RWPE2 (cell line): ENCODE measurements at regions not wholly inside any gene's neighbourhood (a gene's known extent, or its start where the extent isn't known, plus 50 kb on each side); places are given as distances from the start of the nearest gene placed in this dataset.

Experiments used
- ATAC-seq: fragments of 200-7000 bp; cut with Tn5 transposase; 3 replicates; pipeline ENCODE4 v1.9.1; 2021; ENCODE audit warnings: low read depth
- DNase-seq: peaks from one replicate; pipeline ENCODE4 v3.0.0-alpha.2; 2020; ENCODE audit warnings: low spot score
- H3K27ac ChIP-seq: fragments of 450-650 bp; 2 replicates; pipeline ENCODE4 v1.5.1; 2017; ENCODE audit warnings: mild to moderate bottlenecking; ENCODE audit not compliant: poor library complexity, severe bottlenecking
- H3K27me3 ChIP-seq: fragments of 250-450 bp; sonication (Bioruptor Pico); 2 replicates; pipeline ENCODE4 v1.5.1; 2021; ENCODE audit warnings: mild to moderate bottlenecking, moderate library complexity; ENCODE audit not compliant: insufficient read depth, poor library complexity, severe bottlenecking
- H3K36me3 ChIP-seq: fragments of 250-450 bp; sonication (Bioruptor Pico); 2 replicates; pipeline ENCODE4 v1.5.1; 2020; ENCODE audit warnings: low read depth, mild to moderate bottlenecking, moderate library complexity
- H3K4me1 ChIP-seq: fragments of 250-450 bp; sonication (Bioruptor Pico); 2 replicates; pipeline ENCODE4 v1.5.1; 2021; ENCODE audit warnings: mild to moderate bottlenecking, moderate library complexity; ENCODE audit not compliant: insufficient read depth, poor library complexity, severe bottlenecking
- H3K4me3 ChIP-seq: fragments of 250-450 bp; sonication (Bioruptor Pico); 2 replicates; pipeline ENCODE4 v1.5.1; 2021; ENCODE audit warnings: mild to moderate bottlenecking, moderate library complexity; ENCODE audit not compliant: severe bottlenecking
- H3K9me3 ChIP-seq: fragments of 250-450 bp; sonication (Bioruptor Pico); 2 replicates; pipeline ENCODE4 v1.5.1; 2021; ENCODE audit warnings: mild to moderate bottlenecking, moderate library complexity; ENCODE audit not compliant: severe bottlenecking
- CTCF ChIP-seq: fragments of 450-650 bp; IDR thresholded peaks from one replicate; pipeline ENCODE4 v1.5.1; 2017; ENCODE audit warnings: mild to moderate bottlenecking, moderate library complexity; ENCODE audit not compliant: poor library complexity, severe bottlenecking

DNA sequence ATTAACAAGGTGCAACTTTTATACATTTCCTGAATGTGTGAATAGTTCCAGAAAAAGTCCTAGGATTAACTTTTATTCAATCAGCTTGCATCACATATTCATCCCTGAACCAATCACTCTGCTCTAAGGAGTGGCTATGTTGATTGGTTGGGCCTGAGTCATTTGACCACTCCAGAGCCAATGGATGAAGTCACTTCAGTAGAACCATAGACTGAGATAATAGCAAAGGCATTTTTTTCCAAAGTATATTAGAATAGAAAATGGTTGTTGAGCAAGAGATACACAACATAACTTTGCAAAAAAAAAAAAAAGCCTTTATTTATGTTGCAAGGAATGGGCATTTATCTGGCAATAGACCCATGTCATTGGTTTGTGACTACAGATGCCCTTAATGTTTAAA, 55.5 kb upstream of the AGTR1 start:
- no peak for DNase-seq
- ATAC-seq: no peak
- Histone ChIP-seq H3K4me1 (no peaks in the 10 kb centered on the region), H3K9me3 (no peaks in the 10 kb centered on the region), H3K36me3 (no peaks in the 10 kb centered on the region), H3K4me3 (no peak overlapping the region), H3K27me3 (no peaks in the 10 kb centered on the region), H3K27ac (no peak overlapping the region)
- no peak for TF ChIP-seq CTCF

DNA sequence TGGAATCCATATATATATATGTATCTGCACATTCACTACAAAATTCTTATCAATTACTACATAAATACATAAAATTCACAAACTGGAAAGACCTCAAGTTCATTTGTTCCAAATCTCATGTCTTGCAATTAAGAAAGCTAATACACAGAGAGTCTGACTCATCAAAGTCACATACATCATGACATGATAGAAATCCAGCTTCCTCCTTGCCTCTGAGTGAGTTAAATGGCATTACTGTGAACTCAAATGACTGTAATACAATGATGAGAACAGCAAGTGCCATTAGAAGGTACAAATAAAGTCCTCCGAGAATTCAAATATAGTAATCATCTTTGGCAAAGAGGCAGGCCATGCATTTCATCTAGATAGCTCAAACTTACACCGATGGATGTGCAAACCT, 55.1 kb upstream of the AGTR1 start:
- Histone ChIP-seq H3K36me3 (no peaks in the 10 kb centered on the region), H3K9me3 (no peaks in the 10 kb centered on the region), H3K4me1 (no peaks in the 10 kb centered on the region), H3K27ac (no peak overlapping the region), H3K4me3 (no peak overlapping the region), H3K27me3 (no peaks in the 10 kb centered on the region)
- TF ChIP-seq CTCF: no peak
- ATAC-seq (no peak), DNase-seq (no peak)

DNA sequence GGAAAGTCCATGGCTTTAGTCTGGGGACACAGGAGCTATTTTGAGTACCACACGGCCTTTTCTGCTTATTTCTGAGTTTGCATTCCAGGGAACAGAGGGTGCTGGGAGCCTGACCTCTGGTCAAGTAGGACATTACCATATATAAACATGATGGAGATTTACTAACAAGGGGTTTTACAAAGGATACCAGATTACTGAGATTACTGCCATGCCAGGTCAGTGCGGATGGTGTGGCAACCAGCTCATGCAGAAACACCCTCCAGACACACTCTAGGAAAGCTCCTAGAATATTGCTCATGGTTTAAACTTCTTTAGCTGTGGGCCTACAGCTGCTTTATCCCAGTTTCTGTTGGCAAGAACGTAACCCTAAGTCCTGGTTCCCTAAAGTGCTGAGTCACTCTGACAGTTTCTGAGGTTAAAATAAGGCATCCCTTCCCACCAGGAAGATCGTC, 54.3 kb upstream of the AGTR1 start:
- DNase-seq: no peak
- Histone ChIP-seq H3K4me3 (no peak overlapping the region), H3K27ac (no peak overlapping the region)

DNA sequence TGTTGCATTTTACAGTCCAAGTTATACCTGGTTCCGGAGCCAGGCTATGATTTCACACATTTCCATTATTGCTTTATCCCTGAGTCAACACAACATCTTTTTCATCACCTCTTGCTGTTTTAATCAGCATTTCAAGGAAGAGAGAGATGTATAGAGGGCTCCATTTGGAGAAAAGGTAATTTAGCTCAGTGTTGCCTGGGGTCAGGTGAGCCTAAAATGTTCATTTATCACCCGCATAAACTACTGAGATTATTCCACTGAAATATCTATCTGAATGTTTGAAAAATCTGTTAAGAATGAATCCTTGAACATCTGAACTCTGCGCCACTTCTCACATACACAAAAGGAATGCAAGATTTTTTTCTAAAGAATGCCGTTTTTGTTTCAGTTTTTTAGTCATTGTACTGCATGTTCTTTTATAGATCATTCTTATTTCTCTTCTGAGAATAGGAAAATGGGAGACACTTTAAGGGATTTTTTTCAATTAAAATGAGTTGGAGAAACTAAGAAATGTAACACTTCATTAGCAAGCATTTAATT, 51.5 kb upstream of the AGTR1 start:
- no peaks in the 10 kb centered on the region for H3K9me3 ChIP-seq
- no peaks in the 10 kb centered on the region for H3K36me3 ChIP-seq
- H3K4me3 ChIP-seq: no peak overlapping the region
- peaks cover 9% of the 10 kb centered on the region for H3K4me1 ChIP-seq
- no peaks in the 10 kb centered on the region for H3K27me3 ChIP-seq
- no peak overlapping the region for H3K27ac ChIP-seq
- TF ChIP-seq CTCF: no peak
- DNase-seq (no peak), ATAC-seq (no peak)

More for the DNA sequence above, 54.3 kb upstream of the AGTR1 start:
- ATAC-seq: no peak
- no peaks in the 10 kb centered on the region for H3K36me3 ChIP-seq
- no peaks in the 10 kb centered on the region for H3K9me3 ChIP-seq
- no peak for TF ChIP-seq CTCF
- H3K4me1 ChIP-seq: peaks cover 3% of the 10 kb centered on the region
- H3K27me3 ChIP-seq: no peaks in the 10 kb centered on the region
